Adrenal gland (tissue), 5 donors: ENCODE measurements at regions not wholly inside any gene's neighbourhood (a gene's known extent, or its start where the extent isn't known, plus 50 kb on each side); places are given as distances from the start of the nearest gene placed in this dataset.

Experiments used
- POLR2A ChIP-seq, 2 donors: fragments of 450-650 bp; IDR thresholded peaks; one replicate each; pipeline ENCODE4 v1.6.1; 2017; ENCODE audit warnings: antibody characterized with exemption in 2 of 2, mild to moderate bottlenecking in 2 of 2, moderate library complexity in 1 of 2
- TF ChIP-seq, protein P1 (sequence below), 6 experiments: fragments of 450-650 bp in 4 of 6; fragments of 200-600 bp in 2 of 6; sonication (generic) in 1 of 6; IDR thresholded peaks; 1 replicate in 5 of 6; 2 replicates in 1 of 6; pipeline versions ENCODE4 v1.5.1 to v1.8.0; 2016 to 2021; ENCODE audit warnings: antibody characterized with exemption in 6 of 6, mild to moderate bottlenecking in 2 of 6, moderate library complexity in 1 of 6
- donor health status: DM: no; HTN: no; CAD: no.

DNA sequence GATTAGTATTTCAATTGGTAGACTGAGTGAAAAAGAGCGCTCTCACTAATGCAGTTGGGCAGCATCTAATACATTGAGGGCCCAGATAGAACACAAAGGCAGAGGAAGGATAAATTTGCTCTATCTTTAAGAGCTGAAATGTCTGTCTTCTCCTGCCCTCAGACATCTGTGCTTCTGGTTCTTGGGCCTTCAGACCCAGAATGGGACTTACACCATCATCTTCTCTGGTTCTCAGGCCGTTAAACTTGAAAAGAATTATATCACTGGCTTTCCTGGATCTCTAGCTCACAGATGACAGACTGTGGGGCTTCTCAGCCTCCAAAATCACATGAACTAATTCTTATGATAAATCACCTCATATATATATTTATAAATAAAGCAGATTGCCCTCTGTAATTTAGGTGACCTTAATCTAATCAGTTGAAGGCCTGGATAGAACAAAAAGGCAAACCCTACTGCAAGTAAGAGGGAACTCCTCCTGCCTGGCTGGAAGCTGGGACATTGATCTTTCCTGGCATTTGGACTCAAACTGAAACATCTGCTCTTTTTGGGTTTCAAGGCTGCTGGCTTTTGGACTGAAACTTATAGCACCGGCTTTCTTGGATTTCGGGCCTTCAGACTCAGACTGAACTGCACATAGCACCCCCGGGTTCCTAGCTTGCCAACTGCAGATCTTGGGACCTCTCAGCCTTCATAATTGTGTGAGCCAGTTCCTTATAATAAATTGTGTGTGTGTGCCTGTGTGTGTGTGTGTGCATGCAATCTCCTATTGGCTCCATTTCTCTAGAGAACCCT lies 390.4 kb upstream of the PLXNA2 start:
- TF ChIP-seq, protein P1, sequence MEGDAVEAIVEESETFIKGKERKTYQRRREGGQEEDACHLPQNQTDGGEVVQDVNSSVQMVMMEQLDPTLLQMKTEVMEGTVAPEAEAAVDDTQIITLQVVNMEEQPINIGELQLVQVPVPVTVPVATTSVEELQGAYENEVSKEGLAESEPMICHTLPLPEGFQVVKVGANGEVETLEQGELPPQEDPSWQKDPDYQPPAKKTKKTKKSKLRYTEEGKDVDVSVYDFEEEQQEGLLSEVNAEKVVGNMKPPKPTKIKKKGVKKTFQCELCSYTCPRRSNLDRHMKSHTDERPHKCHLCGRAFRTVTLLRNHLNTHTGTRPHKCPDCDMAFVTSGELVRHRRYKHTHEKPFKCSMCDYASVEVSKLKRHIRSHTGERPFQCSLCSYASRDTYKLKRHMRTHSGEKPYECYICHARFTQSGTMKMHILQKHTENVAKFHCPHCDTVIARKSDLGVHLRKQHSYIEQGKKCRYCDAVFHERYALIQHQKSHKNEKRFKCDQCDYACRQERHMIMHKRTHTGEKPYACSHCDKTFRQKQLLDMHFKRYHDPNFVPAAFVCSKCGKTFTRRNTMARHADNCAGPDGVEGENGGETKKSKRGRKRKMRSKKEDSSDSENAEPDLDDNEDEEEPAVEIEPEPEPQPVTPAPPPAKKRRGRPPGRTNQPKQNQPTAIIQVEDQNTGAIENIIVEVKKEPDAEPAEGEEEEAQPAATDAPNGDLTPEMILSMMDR (IDR thresholded peaks at IDR 0.05): no peak
- no peak for TF ChIP-seq POLR2A (IDR thresholded peaks at IDR 0.05)
